K562 (cell line): ENCODE measurements at regions not wholly inside any gene's neighbourhood (a gene's known extent, or its start where the extent isn't known, plus 50 kb on each side); places are given as distances from the start of the nearest gene placed in this dataset.

Experiments used
- ATAC-seq: fragments of 200-7000 bp; cut with Tn5 transposase; 3 replicates; pipeline ENCODE4 v1.9.1; 2020; ENCODE audit warnings: moderate library complexity
- BruUV-seq: library from RNA; stranded (reverse); fragments of 400-500 nt; replicated peaks from 2 replicates; lab custom pipeline; 2021; lab: Mats Ljungman, UMichigan
- CTCF ChIA-PET: fragments of 300-600 bp; formaldehyde crosslinking; extraction: SDS; loops from one replicate; lab custom pipeline; 2021; ENCODE audit warnings: low intra/inter-chr PET ratio; lab: Yijun Ruan, JAX
- POLR2A ChIA-PET: fragments of 300-600, 350-650 bp; sonication (Branson Sonifier 250); formaldehyde crosslinking; extraction: SDS; loops from one replicate; lab custom pipeline; 2021; ENCODE audit warnings: antibody characterized with exemption, inconsistent platforms; lab: Yijun Ruan, JAX
- DNase-seq, 4 experiments: peaks; one replicate each; pipeline versions ENCODE4 v3.0.0 to v3.0.0-alpha.2; 2011 to 2018; ENCODE audit warnings: low spot score in 3 of 4, mixed read lengths in 3 of 4; ENCODE audit errors: extremely low read depth in 1 of 4
- FAIRE-seq: peaks from 2 replicates; lab custom pipeline; 2011; peaks lifted over from hg19 to GRCh38; lab: Jason Lieb, UNC
- H2AFZ ChIP-seq: 2 replicates; pipeline ENCODE4 v1.6.0; 2011; ENCODE audit warnings: low read depth, low read length, control low read depth, inconsistent platforms
- H3K27ac ChIP-seq: fragments of 200-600 bp; 3 replicates; pipeline ENCODE4 v1.8.0; 2011; ENCODE audit warnings: low read depth, mild to moderate bottlenecking, control low read depth, inconsistent platforms, low read length, moderate library complexity, mixed read lengths; ENCODE audit errors: extremely low read depth
- H3K27me3 ChIP-seq, 2 experiments: fragments of 300-600 bp in 1 of 2; 2 replicates in 1 of 2; 3 replicates in 1 of 2; pipeline versions ENCODE4 v1.6.0 to v1.8.0; 2011; ENCODE audit warnings: inconsistent platforms in 2 of 2, low read length in 2 of 2, mild to moderate bottlenecking in 1 of 2, mixed read lengths in 1 of 2, moderate library complexity in 1 of 2; ENCODE audit not compliant: control insufficient read depth in 2 of 2, insufficient read depth in 2 of 2
- H3K36me3 ChIP-seq: fragments of 300-600 bp; 3 replicates; pipeline ENCODE4 v1.8.0; 2011; ENCODE audit warnings: mild to moderate bottlenecking, low read length, inconsistent platforms; ENCODE audit not compliant: control insufficient read depth, insufficient read depth
- H3K4me1 ChIP-seq, 2 experiments: fragments of 200-600 bp in 1 of 2; replicated peaks in 1 of 2; 2 replicates in 1 of 2; 3 replicates in 1 of 2; pipeline versions ENCODE4 v1.5.1 to v1.8.0; 2011; ENCODE audit warnings: inconsistent platforms in 2 of 2, low read length in 2 of 2, mild to moderate bottlenecking in 1 of 2, mixed read lengths in 1 of 2, moderate library complexity in 1 of 2; ENCODE audit not compliant: control insufficient read depth in 2 of 2, insufficient read depth in 2 of 2
- H3K4me2 ChIP-seq: 2 replicates; pipeline ENCODE4 v1.6.1; 2011; ENCODE audit warnings: low read length, control low read depth, inconsistent platforms, mixed read lengths; ENCODE audit not compliant: insufficient read depth
- H3K4me3 ChIP-seq: fragments of 200-600 bp; sonication (generic), shearing (Covaris generic); 2 replicates; pipeline ENCODE4 v1.5.1; 2016; ENCODE audit warnings: control low read depth, inconsistent platforms
- H3K79me2 ChIP-seq: fragments of 200-600 bp; 3 replicates; pipeline ENCODE4 v1.8.0; 2011; ENCODE audit warnings: low read length, inconsistent platforms; ENCODE audit not compliant: control insufficient read depth, insufficient read depth
- H3K9ac ChIP-seq, 2 experiments: 2 replicates each; pipeline versions ENCODE4 v1.6.0 to v1.6.1; 2011; ENCODE audit warnings: low read depth in 2 of 2, low read length in 2 of 2, control low read depth in 1 of 2, inconsistent platforms in 1 of 2, mild to moderate bottlenecking in 1 of 2, mixed read lengths in 1 of 2; ENCODE audit not compliant: insufficient read depth in 1 of 2
- H3K9me1 ChIP-seq: one replicate; pipeline ENCODE4 v1.6.0; 2011; ENCODE audit warnings: inconsistent platforms, mild to moderate bottlenecking, low read length, moderate library complexity; ENCODE audit not compliant: control insufficient read depth, insufficient read depth
- H3K9me3 ChIP-seq: replicated peaks from 2 replicates; pipeline ENCODE4 v1.5.1; 2011; ENCODE audit warnings: low read depth, low read length, inconsistent platforms; ENCODE audit not compliant: control insufficient read depth, insufficient read depth
- H4K20me1 ChIP-seq: replicated peaks from 2 replicates; pipeline ENCODE4 v1.6.1; 2011; ENCODE audit warnings: low read length, inconsistent platforms, mixed read lengths; ENCODE audit not compliant: control insufficient read depth, insufficient read depth
- ADNP ChIP-seq: fragments of 200-800 bp; sonication (Bioruptor generic); IDR thresholded peaks from 2 replicates; pipeline ENCODE4 v1.6.1; 2016; ENCODE audit warnings: missing genetic modification characterization, missing compliant biosample characterization
- ATF3 ChIP-seq, 2 experiments: fragments of 450-650 bp in 1 of 2; sonication (generic) in 1 of 2; formaldehyde crosslinking in 1 of 2; IDR thresholded peaks in 1 of 2; conservative IDR thresholded peaks in 1 of 2; 2 replicates each; pipeline versions ENCODE4 v1.6.1 to v1.8.1; 2016 to 2023; ENCODE audit warnings: mild to moderate bottlenecking in 2 of 2, moderate library complexity in 2 of 2, inconsistent platforms in 1 of 2, missing genetic modification reagents in 1 of 2
- BACH1 ChIP-seq: fragments of 200-800 bp; sonication (Bioruptor generic); IDR thresholded peaks from 2 replicates; pipeline ENCODE4 v1.6.1; 2016; ENCODE audit warnings: missing genetic modification characterization, missing compliant biosample characterization
- BHLHE40 ChIP-seq: IDR thresholded peaks from 2 replicates; pipeline ENCODE4 v1.6.1; 2011; ENCODE audit warnings: low read length, improper control_type of control experiment
- CHCHD3 ChIP-seq: fragments of 250-450 bp; sonication (Bioruptor Pico); IDR thresholded peaks from 2 replicates; pipeline ENCODE4 v2.1.2; 2022; ENCODE audit warnings: mild to moderate bottlenecking
- DLX4 ChIP-seq: fragments of 250-450 bp; sonication (Bioruptor Pico); IDR thresholded peaks from 2 replicates; pipeline ENCODE4 v1.6.1; 2021; ENCODE audit warnings: mild to moderate bottlenecking
- DMBX1 ChIP-seq: fragments of 250-450 bp; sonication (Bioruptor Pico); IDR thresholded peaks from 2 replicates; pipeline ENCODE4 v1.8.0; 2022; ENCODE audit warnings: inconsistent platforms, mild to moderate bottlenecking, moderate library complexity, borderline replicate concordance
- GTF2E2 ChIP-seq: fragments of 200-800 bp; sonication (Bioruptor generic); IDR thresholded peaks from 2 replicates; pipeline ENCODE4 v1.6.1; 2016; ENCODE audit warnings: missing genetic modification characterization, missing compliant biosample characterization
- MAZ ChIP-seq, 2 experiments: fragments of 450-650 bp in 1 of 2; sonication (generic) in 1 of 2; formaldehyde crosslinking; IDR thresholded peaks in 1 of 2; conservative IDR thresholded peaks in 1 of 2; 2 replicates each; pipeline versions ENCODE4 v1.4.0 to v1.5.0; 2020; ENCODE audit warnings: mild to moderate bottlenecking in 1 of 2, missing genetic modification reagents in 1 of 2
- SMAD4 ChIP-seq: fragments of 250-450 bp; sonication (Bioruptor Pico); conservative IDR thresholded peaks from 2 replicates; pipeline ENCODE4 v1.8.0; 2021; ENCODE audit warnings: inconsistent platforms, mild to moderate bottlenecking, moderate library complexity
- STAT5B ChIP-seq: fragments of 250-450 bp; sonication (Bioruptor Pico); IDR thresholded peaks from 2 replicates; pipeline ENCODE4 v1.8.0; 2021; ENCODE audit warnings: mild to moderate bottlenecking, inconsistent platforms
- ZNF583 ChIP-seq: fragments of 250-450 bp; sonication (Bioruptor Pico); IDR thresholded peaks from 2 replicates; pipeline ENCODE4 v1.4.0; 2020
- ZNF584 ChIP-seq: fragments of 200-800 bp; sonication (Bioruptor generic); IDR thresholded peaks from 2 replicates; pipeline ENCODE4 v1.6.1; 2016; ENCODE audit warnings: low read depth, mild to moderate bottlenecking, missing genetic modification characterization, missing compliant biosample characterization
- ZNF785 ChIP-seq: fragments of 250-450 bp; sonication (Bioruptor Pico); IDR thresholded peaks from 2 replicates; pipeline ENCODE4 v1.4.0; 2020; ENCODE audit warnings: mild to moderate bottlenecking
- WGBS: fragments of 100-300 bp; shearing (Covaris generic); methylation state at CpG from one replicate; pipeline ENCODE4 v1.1.6; 2016; ENCODE audit warnings: low coverage, mixed read lengths; ENCODE audit not compliant: insufficient coverage; ENCODE audit errors: missing lambda C conversion rate; 5-methylcytosine and 5-hydroxymethylcytosine counted together
- in situ Hi-C: fragments of 300-500 bp; cut with MboI; formaldehyde crosslinking; loops from 4 replicates; pipeline ENCODE4 v1.15.0; 2018; ENCODE audit warnings: inconsistent platforms, mixed read lengths
- intact Hi-C: fragments of 100-400 bp; cut with micrococcal nuclease; formaldehyde crosslinking; loops from 2 replicates; pipeline ENCODE4 v1.14.2; 2022
- TF ChIP-seq, protein P1 (sequence below): fragments of 250-450 bp; sonication (Bioruptor Pico); IDR thresholded peaks from 2 replicates; pipeline ENCODE4 v1.5.1; 2021; ENCODE audit warnings: mild to moderate bottlenecking

DNA sequence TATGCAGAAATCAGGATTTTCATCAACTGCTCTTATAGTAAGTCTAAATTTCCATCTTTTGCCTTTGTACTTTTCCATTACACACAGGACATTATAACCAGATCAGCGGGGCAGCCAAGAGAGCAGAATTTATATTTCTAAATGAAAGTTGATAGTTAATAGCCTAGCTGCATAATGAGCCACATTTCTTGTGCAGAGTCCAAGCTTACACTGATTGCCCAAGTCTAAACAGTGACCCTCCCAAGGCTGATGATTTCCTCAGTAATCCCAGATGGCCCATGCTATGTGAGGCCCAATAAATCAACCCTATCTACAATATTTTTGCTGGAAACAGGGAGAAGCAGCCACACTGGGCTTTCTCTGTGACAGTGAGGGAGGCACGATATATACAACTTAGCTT, 475.8 kb upstream of the KCNMB2 start:
- Histone ChIP-seq H3K4me2 (no peak overlapping the region), H4K20me1 (no peaks in the 10 kb centered on the region), H3K9me3 (no peaks in the 10 kb centered on the region), H2AFZ (no peak overlapping the region), H3K9me1 (no peaks in the 10 kb centered on the region), H3K4me1 (no peaks in the 10 kb centered on the region), H3K36me3 (no peaks in the 10 kb centered on the region), H3K79me2 (no peaks in the 10 kb centered on the region), H3K27ac (no peak overlapping the region), H3K9ac (no peak overlapping the region), H3K4me3 (no peak overlapping the region), H3K27me3 (no peaks in the 10 kb centered on the region)
- BruUV-seq = no TSS peak
- WGBS = 4% methylated on average over 2 of the region's 2 CpGs
- FAIRE-seq (no peak), ATAC-seq (no peak), DNase-seq (no peak)
- intact Hi-C loops = no loop called here
- TF ChIP-seq GTF2E2 (tag) = no peak
- TF ChIP-seq BHLHE40 = no peak
- no peak for TF ChIP-seq ZNF584 (CRISPR knock-in tag)
- TF ChIP-seq ZNF785 (CRISPR knock-in tag) = no peak
- CTCF ChIA-PET = no interaction called here
- in situ Hi-C loops = no loop called here
- POLR2A ChIA-PET = no interaction called here

- intact Hi-C loops (no loop called here), in situ Hi-C loops (no loop called here)
- POLR2A ChIA-PET = interaction anchor here (1.3 kb wide), 1 partner anchor 10 kb away, joined by 3 read pairs; no protein-coding TSS in a partner anchor
- H3K79me2 ChIP-seq = no peaks in the 10 kb centered on the region
- no peaks in the 10 kb centered on the region for H3K36me3 ChIP-seq
- H3K4me1 ChIP-seq = no peaks in the 10 kb centered on the region
- H3K4me3 ChIP-seq = no peak overlapping the region
- H2AFZ ChIP-seq = no peak overlapping the region
- BruUV-seq = no TSS peak
- FAIRE-seq = no peak
- H3K9me1 ChIP-seq = no peaks in the 10 kb centered on the region
- H3K9me3 ChIP-seq = no peaks in the 10 kb centered on the region
- no peak for ATAC-seq
- no peak overlapping the region for H3K9ac ChIP-seq
- H3K27ac ChIP-seq = no peak overlapping the region
- no peaks in the 10 kb centered on the region for H3K27me3 ChIP-seq
- no peak for DNase-seq
- no peaks in the 10 kb centered on the region for H4K20me1 ChIP-seq
- CTCF ChIA-PET = no interaction called here
- H3K4me2 ChIP-seq = no peak overlapping the region
- 0% methylated on average over 1 of the region's 1 CpG for WGBS
- TF ChIP-seq BACH1 (tag) (no peak), ADNP (no peak), DMBX1 (CRISPR knock-in tag) (no peak), SMAD4 (no peak), DLX4 (CRISPR knock-in tag) (no peak), ZNF583 (CRISPR knock-in tag) (no peak), MAZ (CRISPR knock-in tag; conservative IDR thresholded peaks at IDR 0.05 in 1 of 2, IDR thresholded peaks at IDR 0.05 in 1 of 2) (no peak), STAT5B (CRISPR knock-in tag) (no peak), CHCHD3 (CRISPR knock-in tag) (no peak), ATF3 (IDR thresholded peaks at IDR 0.05) (no peak), ATF3 (CRISPR knock-in tag; conservative IDR thresholded peaks at IDR 0.05) (no peak)
- TF ChIP-seq, protein P1, sequence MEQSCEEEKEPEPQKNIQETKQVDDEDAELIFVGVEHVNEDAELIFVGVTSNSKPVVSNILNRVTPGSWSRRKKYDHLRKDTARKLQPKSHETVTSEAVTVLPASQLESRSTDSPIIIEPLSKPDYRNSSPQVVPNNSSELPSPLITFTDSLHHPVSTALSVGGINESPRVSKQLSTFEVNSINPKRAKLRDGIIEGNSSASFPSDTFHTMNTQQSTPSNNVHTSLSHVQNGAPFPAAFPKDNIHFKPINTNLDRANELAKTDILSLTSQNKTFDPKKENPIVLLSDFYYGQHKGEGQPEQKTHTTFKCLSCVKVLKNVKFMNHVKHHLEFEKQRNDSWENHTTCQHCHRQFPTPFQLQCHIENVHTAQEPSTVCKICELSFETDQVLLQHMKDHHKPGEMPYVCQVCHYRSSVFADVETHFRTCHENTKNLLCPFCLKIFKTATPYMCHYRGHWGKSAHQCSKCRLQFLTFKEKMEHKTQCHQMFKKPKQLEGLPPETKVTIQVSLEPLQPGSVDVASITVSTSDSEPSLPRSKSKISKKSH (CRISPR knock-in tag) = no peak
These were observed 474.1 kb upstream of the KCNMB2 start for GRCh38 chr3:178062126-178062525.
